Right lobe of liver (tissue), 4 donors: ENCODE measurements at regions not wholly inside any gene's neighbourhood (a gene's known extent, or its start where the extent isn't known, plus 50 kb on each side); places are given as distances from the start of the nearest gene placed in this dataset.

Source experiments
- CTCF ChIP-seq, 4 donors: fragments of 200-600 bp in 3 of 4; fragments of 450-650 bp in 1 of 4; IDR thresholded peaks; one replicate each; pipeline versions ENCODE4 v1.5.1 to v1.8.0; 2016 to 2022; ENCODE audit warnings: antibody characterized with exemption in 4 of 4, mild to moderate bottlenecking in 2 of 4
- POLR2A ChIP-seq: fragments of 450-650 bp; IDR thresholded peaks from one replicate; pipeline ENCODE4 v1.6.1; 2017; ENCODE audit warnings: antibody characterized with exemption, mild to moderate bottlenecking
- donor health status: DM: no; HTN: no; CAD: no.
- donor health status: DM: no; HTN: no; CAD: no.
- donor health status: DM: no; HTN: yes; CAD: no.

DNA sequence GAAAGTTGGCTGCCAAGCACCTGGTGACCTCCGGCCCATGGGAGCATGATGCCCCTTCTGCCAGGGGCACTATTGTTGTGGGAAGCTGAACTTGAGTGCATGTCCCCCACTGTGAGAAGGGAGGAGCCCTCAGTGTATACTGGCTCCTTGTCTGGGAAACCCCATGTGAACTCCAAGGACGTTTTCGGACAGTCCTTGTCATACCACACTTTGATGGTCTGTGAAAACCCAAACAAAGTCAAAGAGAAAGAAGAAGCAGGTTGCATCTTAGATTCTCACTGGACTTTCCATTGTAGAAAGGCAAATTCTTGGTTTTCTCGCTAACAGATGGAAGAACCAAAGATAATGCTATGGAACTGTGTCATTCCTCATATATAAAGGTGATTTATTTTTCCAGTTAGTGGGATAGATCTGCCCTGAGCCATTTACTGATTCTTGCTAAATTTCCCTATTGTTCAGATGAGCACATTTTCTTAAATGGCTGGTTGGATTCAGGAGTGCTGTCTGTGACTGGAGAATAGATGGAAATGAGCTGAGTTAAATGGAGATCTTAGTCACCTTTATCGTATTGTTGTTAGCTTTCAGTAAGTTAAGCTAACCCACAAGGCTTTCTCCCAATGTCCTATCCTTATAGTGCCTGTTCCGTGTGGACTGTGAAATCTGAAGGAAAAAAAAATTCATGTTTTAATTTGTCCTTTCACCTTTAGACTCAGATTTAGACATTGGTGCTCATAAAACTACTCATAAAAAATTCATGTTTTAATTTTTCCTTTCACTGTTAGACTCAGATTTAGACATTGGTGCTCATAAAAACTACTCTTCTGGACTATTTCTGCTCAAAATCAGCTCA is 166.6 kb downstream of the ACTR3 start:
- no peak for TF ChIP-seq CTCF (IDR thresholded peaks at IDR 0.05)
- no peak for TF ChIP-seq POLR2A
